Brain microvascular endothelial cell (primary cell): ENCODE measurements at regions not wholly inside any gene's neighbourhood (a gene's known extent, or its start where the extent isn't known, plus 50 kb on each side); places are given as distances from the start of the nearest gene placed in this dataset.

Experiments
- DNase-seq: peaks from one replicate; pipeline ENCODE4 v3.0.0-alpha.2; 2020
- H3K27ac ChIP-seq: fragments of 250-450 bp; sonication (Bioruptor Pico); 2 replicates; pipeline ENCODE4 v1.5.1; 2020; ENCODE audit warnings: mild to moderate bottlenecking, moderate library complexity
- H3K27me3 ChIP-seq: fragments of 250-450 bp; sonication (Bioruptor Pico); replicated peaks from 2 replicates; pipeline ENCODE4 v1.5.1; 2020; ENCODE audit warnings: mild to moderate bottlenecking
- H3K36me3 ChIP-seq: fragments of 250-450 bp; sonication (Bioruptor Pico); replicated peaks from 2 replicates; pipeline ENCODE4 v1.5.1; 2020; ENCODE audit warnings: mild to moderate bottlenecking
- H3K4me3 ChIP-seq: 2 replicates; pipeline ENCODE4 v1.5.1; 2011; ENCODE audit warnings: low read depth, mild to moderate bottlenecking, control low read depth, low read length, moderate library complexity
- in situ Hi-C: cut with HindIII; loops from 2 replicates; pipeline ENCODE4 v1.10.0; 2017; ENCODE audit warnings: low sequenced_read_pairs, low pct_ligation_motif_present
- TF ChIP-seq, protein P1 (sequence below): IDR thresholded peaks from 2 replicates; pipeline ENCODE4 v1.5.1; 2011; ENCODE audit warnings: low read depth, mild to moderate bottlenecking, moderate library complexity, low read length, control low read depth, inconsistent platforms; ENCODE audit errors: missing control alignments

- TF ChIP-seq, protein P1, sequence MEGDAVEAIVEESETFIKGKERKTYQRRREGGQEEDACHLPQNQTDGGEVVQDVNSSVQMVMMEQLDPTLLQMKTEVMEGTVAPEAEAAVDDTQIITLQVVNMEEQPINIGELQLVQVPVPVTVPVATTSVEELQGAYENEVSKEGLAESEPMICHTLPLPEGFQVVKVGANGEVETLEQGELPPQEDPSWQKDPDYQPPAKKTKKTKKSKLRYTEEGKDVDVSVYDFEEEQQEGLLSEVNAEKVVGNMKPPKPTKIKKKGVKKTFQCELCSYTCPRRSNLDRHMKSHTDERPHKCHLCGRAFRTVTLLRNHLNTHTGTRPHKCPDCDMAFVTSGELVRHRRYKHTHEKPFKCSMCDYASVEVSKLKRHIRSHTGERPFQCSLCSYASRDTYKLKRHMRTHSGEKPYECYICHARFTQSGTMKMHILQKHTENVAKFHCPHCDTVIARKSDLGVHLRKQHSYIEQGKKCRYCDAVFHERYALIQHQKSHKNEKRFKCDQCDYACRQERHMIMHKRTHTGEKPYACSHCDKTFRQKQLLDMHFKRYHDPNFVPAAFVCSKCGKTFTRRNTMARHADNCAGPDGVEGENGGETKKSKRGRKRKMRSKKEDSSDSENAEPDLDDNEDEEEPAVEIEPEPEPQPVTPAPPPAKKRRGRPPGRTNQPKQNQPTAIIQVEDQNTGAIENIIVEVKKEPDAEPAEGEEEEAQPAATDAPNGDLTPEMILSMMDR, result no peak
- H3K36me3 ChIP-seq, result no peaks in the 10 kb centered on the region
- in situ Hi-C loops, result no loop called here
These were observed 78.6 kb upstream of the TOX2 start for GRCh38 chr20:43835944-43836508.

DNA sequence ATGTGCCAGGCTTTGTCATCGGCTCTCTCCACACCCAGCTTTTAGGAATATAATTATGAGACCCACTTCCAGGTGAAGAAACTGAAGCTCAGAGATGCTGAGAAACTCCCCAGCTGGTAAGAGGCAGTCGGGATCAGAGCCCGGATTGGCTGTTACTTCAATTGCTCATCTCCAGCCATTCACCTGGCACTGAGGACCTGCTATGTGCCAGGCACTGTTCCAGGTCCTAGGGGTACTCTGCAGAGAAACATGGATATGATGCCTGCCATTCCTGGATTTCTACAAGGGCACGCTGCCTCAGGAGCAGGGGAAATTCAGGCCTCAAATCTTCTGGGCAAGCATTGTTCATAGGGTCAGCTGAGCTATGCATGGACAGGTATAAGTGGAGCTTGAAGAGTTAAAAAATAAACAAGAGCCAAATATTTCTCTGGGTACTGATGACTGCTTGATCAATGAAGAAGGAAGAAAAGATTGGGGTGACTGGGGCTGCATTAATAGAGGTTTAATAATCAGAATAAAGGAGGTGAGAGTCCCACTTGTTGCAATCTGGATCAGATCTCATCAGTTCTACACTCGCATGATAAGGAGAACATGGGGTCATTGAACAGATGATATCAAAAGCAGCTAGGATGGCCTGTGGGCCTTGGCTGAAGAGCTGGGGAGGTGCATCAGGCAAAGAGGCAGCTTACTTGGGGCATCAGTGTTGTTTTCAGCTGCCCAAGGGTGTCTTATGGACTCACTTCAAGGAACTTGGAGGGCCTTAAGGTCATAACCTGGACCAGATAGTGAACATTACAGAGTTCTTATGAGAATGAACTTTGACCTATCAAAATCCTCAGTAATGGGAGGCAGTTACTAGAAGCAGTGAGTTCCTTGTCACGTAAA is 80.9 kb upstream of the TOX2 start:
- TF ChIP-seq, protein P1, result no peak
- Histone ChIP-seq H3K4me3 (no peak overlapping the region), H3K27me3 (no peaks in the 10 kb centered on the region), H3K36me3 (no peaks in the 10 kb centered on the region), H3K27ac (no peak overlapping the region)
- DNase-seq, result no peak
- in situ Hi-C loops, result no loop called here

More at GRCh38 chr20:43835944-43836508, 78.6 kb upstream of the TOX2 start:
- Histone ChIP-seq H3K27me3 (no peaks in the 10 kb centered on the region), H3K27ac (no peak overlapping the region), H3K4me3 (no peak overlapping the region)
- no peak for DNase-seq

DNA sequence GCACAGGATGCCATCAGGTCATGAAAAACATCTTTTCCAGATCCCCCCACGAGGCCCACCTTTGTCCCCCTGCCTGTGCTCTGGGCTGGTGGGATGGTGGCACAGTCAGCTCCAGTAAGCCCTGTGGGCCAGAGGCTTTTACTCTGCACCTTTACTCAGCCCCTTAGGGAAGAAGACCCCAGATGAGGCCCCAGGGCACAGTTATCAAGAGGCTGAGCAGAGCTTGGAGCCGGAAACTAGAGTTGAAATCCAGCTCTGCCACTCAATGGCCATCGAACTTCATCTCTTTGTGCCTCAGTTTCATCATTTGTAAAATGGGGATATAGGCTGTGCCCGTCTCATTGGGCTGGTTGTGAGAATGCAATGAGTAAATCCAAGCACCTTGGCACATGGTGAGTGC is 81.7 kb upstream of the TOX2 start:
- no peak overlapping the region for H3K4me3 ChIP-seq
- no peak overlapping the region for H3K27ac ChIP-seq
- DNase-seq, result no peak
- H3K27me3 ChIP-seq, result no peaks in the 10 kb centered on the region
- in situ Hi-C loops, result no loop called here
- TF ChIP-seq, protein P1, result no peak
- no peaks in the 10 kb centered on the region for H3K36me3 ChIP-seq

DNA sequence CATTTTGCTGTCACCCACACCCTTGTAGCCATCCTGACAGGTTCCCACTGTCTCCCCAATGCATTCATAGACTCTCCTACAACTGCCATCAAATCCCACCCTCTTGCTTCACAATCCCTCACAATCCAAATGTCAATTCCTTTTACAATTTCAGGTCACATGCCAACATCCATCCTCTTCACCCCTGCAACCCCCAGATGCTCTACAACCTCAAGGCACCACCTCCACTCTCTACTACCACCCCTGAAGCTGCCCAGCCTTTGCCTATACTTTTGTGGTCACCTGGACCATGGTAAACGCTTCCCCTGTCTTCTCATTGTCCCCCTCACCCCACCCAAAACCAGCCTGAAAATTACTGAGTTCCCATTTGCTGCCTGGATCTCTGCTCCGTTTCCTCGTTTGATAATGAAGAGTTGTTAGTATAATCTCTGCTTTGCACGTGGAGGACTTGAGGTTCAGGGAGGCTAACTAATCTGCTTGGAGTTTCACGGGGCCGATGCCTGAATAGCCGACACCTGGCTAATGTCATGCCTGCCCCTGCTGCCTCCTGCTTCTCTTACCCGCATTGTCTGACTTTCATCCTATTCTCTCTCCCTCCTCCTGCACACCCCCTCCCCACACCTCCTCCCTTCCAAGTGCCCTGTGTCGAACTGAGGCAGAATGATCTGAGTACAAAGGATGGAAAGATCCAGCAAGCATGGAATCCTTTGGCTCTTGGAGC is 82.4 kb upstream of the TOX2 start:
- in situ Hi-C loops, result no loop called here
- no peak overlapping the region for H3K4me3 ChIP-seq
- no peak for DNase-seq
- TF ChIP-seq, protein P1, result no peak
- H3K27me3 ChIP-seq, result no peaks in the 10 kb centered on the region
- H3K27ac ChIP-seq, result no peak overlapping the region
- no peaks in the 10 kb centered on the region for H3K36me3 ChIP-seq

DNA sequence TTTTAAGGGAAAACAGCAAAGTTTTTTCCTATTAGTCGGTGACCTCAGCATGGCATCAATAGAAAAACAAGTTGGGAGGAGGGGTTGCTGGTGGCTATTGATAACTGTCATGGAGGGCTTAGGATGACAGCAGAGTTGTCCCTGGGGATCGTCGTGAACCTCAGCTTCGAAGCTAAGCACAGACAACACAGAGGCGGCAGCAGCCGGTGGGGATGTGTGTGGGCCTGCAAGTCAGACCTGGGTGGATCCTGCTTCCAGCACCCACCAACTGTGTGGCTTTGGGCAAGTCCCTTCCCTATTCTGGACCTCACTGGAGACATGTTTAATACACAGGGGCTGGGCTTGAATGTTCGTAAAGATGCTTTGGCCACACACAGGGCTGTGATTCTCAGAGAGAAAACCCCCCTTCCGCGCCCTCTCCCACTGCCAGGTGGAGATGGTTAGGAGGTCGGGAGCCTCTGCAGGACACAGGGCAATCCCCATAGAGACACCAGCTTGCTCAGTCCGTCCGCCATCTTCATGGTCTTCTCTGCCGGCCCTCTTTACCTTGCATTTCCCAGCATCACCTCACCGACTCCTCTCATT is 83.1 kb upstream of the TOX2 start:
- H3K27me3 ChIP-seq, result no peaks in the 10 kb centered on the region
- TF ChIP-seq, protein P1, result no peak
- in situ Hi-C loops, result no loop called here

More for the DNA sequence above, 83.1 kb upstream of the TOX2 start:
- Histone ChIP-seq H3K27ac (no peak overlapping the region), H3K36me3 (no peaks in the 10 kb centered on the region), H3K4me3 (no peak overlapping the region)
- no peak for DNase-seq
